ENCODE measurements at regions not wholly inside any gene's neighbourhood (a gene's known extent, or its start where the extent isn't known, plus 50 kb on each side); places are given as distances from the start of the nearest gene placed in this dataset.

GRCh38 chr18:56115071-56116015 lies 523.0 kb downstream of the TXNL1 start:
- no peak overlapping the region for H2AFZ ChIP-seq (replicated peaks; ENCODE audit: low read length, poor library complexity)

More at GRCh38 chr18:56115071-56116015, 523.0 kb downstream of the TXNL1 start:
- WGBS, 2 experiments (ENCODE audit: extremely low coverage in 2 of 2, insufficient read length in 1 of 2), result no CpG with 5 or more reads among the region's 6 CpGs
- TF ChIP-seq BHLHE40 (IDR thresholded peaks at IDR 0.05; ENCODE audit: low read depth, low read length) (no peak), CEBPB (IDR thresholded peaks at IDR 0.05; ENCODE audit: low read depth, low read length) (no peak), RAD21 (IDR thresholded peaks at IDR 0.05; ENCODE audit: low read length) (no peak), NFE2L2 (IDR thresholded peaks at IDR 0.05; ENCODE audit: low read depth, low read length) (no peak)
- no peak overlapping the region for H2AK5ac ChIP-seq (ENCODE audit: low read depth, low read length)
- H2BK15ac ChIP-seq (ENCODE audit: low read depth, low read length), result no peak overlapping the region
- DNase-seq (peak; percentile 25), ATAC-seq (ENCODE audit: low read depth) (no peak)
- no peaks in the 10 kb centered on the region for H3K36me3 ChIP-seq (ENCODE audit: control insufficient read depth, insufficient read depth, low read length)
- no peaks in the 10 kb centered on the region for H3K9me1 ChIP-seq (ENCODE audit: insufficient read depth, low read length)
- no peak overlapping the region for H3K18ac ChIP-seq (ENCODE audit: low read depth, low read length)
- no peak overlapping the region for H3K56ac ChIP-seq (ENCODE audit: extremely low read depth, insufficient read depth, low read length)
- no peaks in the 10 kb centered on the region for H3K9me3 ChIP-seq (ENCODE audit: control insufficient read depth, insufficient read depth, low read length)
- H3K4me1 ChIP-seq (ENCODE audit: control insufficient read depth, insufficient read depth, low read length), result no peaks in the 10 kb centered on the region; the same call in 1 of the 2 replicates
- H3K4ac ChIP-seq (ENCODE audit: low read depth, low read length), result no peak overlapping the region
- ChIA-PET POLR2A (ENCODE audit: unreplicated experiment) (no interaction called here), CTCF (no interaction called here)
- no peak overlapping the region for H2BK5ac ChIP-seq (ENCODE audit: low read depth, low read length, poor library complexity, severe bottlenecking)
- H3K9ac ChIP-seq (ENCODE audit: low read depth, low read length), result no peak overlapping the region
- BruUV-seq (replicated peaks), result no TSS peak
- no peaks in the 10 kb centered on the region for H4K20me1 ChIP-seq (ENCODE audit: insufficient read depth, low read length)
- H2BK20ac ChIP-seq (ENCODE audit: low read depth, low read length), result no peak overlapping the region
- H4K8ac ChIP-seq (ENCODE audit: low read depth in 2 of 2, low read length in 2 of 2), result no peak overlapping the region
- no peak overlapping the region for H3K23ac ChIP-seq (ENCODE audit: low read depth, low read length)
- no peaks in the 10 kb centered on the region for H3K79me1 ChIP-seq (ENCODE audit: low read depth in 1 of 2, low read length in 2 of 2)
- H3K27me3 ChIP-seq (ENCODE audit: control insufficient read depth, insufficient read depth, low read length), result no peaks in the 10 kb centered on the region
- H4K5ac ChIP-seq (ENCODE audit: low read depth, low read length), result no peak overlapping the region
- no peak overlapping the region for H3K4me3 ChIP-seq (ENCODE audit: insufficient read depth, low read depth, low read length)
- no peak overlapping the region for H3K27ac ChIP-seq (ENCODE audit: insufficient read depth, low read length)
- H2AK9ac ChIP-seq (replicated peaks; ENCODE audit: low read depth, low read length, poor library complexity), result no peak overlapping the region
- H4K91ac ChIP-seq (ENCODE audit: insufficient read depth, low read depth, low read length), result no peak overlapping the region
- no peak overlapping the region for H2BK120ac ChIP-seq (ENCODE audit: low read depth, low read length)
- dilution Hi-C loops (cut with HindIII; ENCODE audit: low sequenced_read_pairs, unreplicated experiment), result no loop called here
- in situ Hi-C loops (cut with MboI; ENCODE audit: low sequenced_read_pairs), result no loop called here
- H3K14ac ChIP-seq (replicated peaks; ENCODE audit: low read depth, low read length), result no peak overlapping the region
- H3K4me2 ChIP-seq (ENCODE audit: low read depth, low read length), result no peak overlapping the region
- intact Hi-C loops (cut with micrococcal nuclease), result no loop called here

All from IMR-90 (cell line).